H9 (cell line): ENCODE measurements at regions not wholly inside any gene's neighbourhood (a gene's known extent, or its start where the extent isn't known, plus 50 kb on each side); places are given as distances from the start of the nearest gene placed in this dataset.

ENCODE experiments used
- DNase-seq: peaks from one replicate; pipeline ENCODE4 v3.0.0-alpha.2; 2017
- H2AFZ ChIP-seq: one replicate; pipeline ENCODE4 v1.6.1; 2013; ENCODE audit warnings: mild to moderate bottlenecking, low read length, control low read depth, moderate library complexity
- H2AK5ac ChIP-seq: 2 replicates; pipeline ENCODE4 v1.6.1; 2013; ENCODE audit warnings: low read length, control low read depth, mixed read lengths; ENCODE audit not compliant: insufficient read length
- H2BK120ac ChIP-seq: one replicate; pipeline ENCODE4 v1.6.1; 2013; ENCODE audit warnings: low read depth, mild to moderate bottlenecking, low read length, control low read depth, inconsistent platforms; ENCODE audit not compliant: poor library complexity, severe bottlenecking
- H2BK12ac ChIP-seq: 2 replicates; pipeline ENCODE4 v1.6.1; 2013; ENCODE audit warnings: low read length, control low read depth, mixed read lengths, low read depth; ENCODE audit not compliant: insufficient read length
- H2BK15ac ChIP-seq: 2 replicates; pipeline ENCODE4 v1.6.1; 2013; ENCODE audit warnings: low read depth, low read length, control low read depth
- H2BK20ac ChIP-seq: one replicate; pipeline ENCODE4 v1.6.1; 2013; ENCODE audit warnings: low read depth, mild to moderate bottlenecking, low read length, control low read depth, inconsistent platforms; ENCODE audit not compliant: poor library complexity, severe bottlenecking
- H2BK5ac ChIP-seq: 2 replicates; pipeline ENCODE4 v1.6.1; 2013; ENCODE audit warnings: low read length, control low read depth, mixed read lengths; ENCODE audit not compliant: insufficient read length
- H3K14ac ChIP-seq: 2 replicates; pipeline ENCODE4 v1.6.1; 2013; ENCODE audit warnings: low read length, control low read depth; ENCODE audit not compliant: insufficient read depth
- H3K18ac ChIP-seq: 2 replicates; pipeline ENCODE4 v1.6.1; 2013; ENCODE audit warnings: low read depth, mild to moderate bottlenecking, mixed read lengths, low read length, control low read depth; ENCODE audit not compliant: insufficient read length
- H3K23ac ChIP-seq: 2 replicates; pipeline ENCODE4 v1.6.1; 2013; ENCODE audit warnings: low read length, control low read depth, mixed read lengths, low read depth; ENCODE audit not compliant: insufficient read length
- H3K23me2 ChIP-seq: 2 replicates; pipeline ENCODE4 v1.6.1; 2013; ENCODE audit warnings: low read depth, mild to moderate bottlenecking, mixed read lengths, low read length, control low read depth; ENCODE audit not compliant: insufficient read length, poor library complexity, severe bottlenecking
- H3K27ac ChIP-seq: 2 replicates; pipeline ENCODE4 v1.5.1; 2013; ENCODE audit warnings: low read length, control low read depth, mixed read lengths, low read depth; ENCODE audit not compliant: insufficient read length
- H3K27me3 ChIP-seq: 2 replicates; pipeline ENCODE4 v1.6.1; 2013; ENCODE audit warnings: low read length, control low read depth, inconsistent platforms; ENCODE audit not compliant: insufficient read depth
- H3K4ac ChIP-seq: 2 replicates; pipeline ENCODE4 v1.6.1; 2013; ENCODE audit warnings: low read depth, mild to moderate bottlenecking, control low read depth, inconsistent platforms, low read length, moderate library complexity
- H3K4me1 ChIP-seq: 2 replicates; pipeline ENCODE4 v1.6.1; 2013; ENCODE audit warnings: low read length, control low read depth, inconsistent platforms; ENCODE audit not compliant: insufficient read depth
- H3K4me2 ChIP-seq: 2 replicates; pipeline ENCODE4 v1.6.1; 2013; ENCODE audit warnings: low read length, control low read depth, mixed read lengths; ENCODE audit not compliant: insufficient read length, insufficient read depth
- H3K56ac ChIP-seq: 2 replicates; pipeline ENCODE4 v1.6.1; 2013; ENCODE audit warnings: low read depth, mild to moderate bottlenecking, mixed read lengths, low read length, control low read depth; ENCODE audit not compliant: insufficient read length
- H3K79me1 ChIP-seq: 2 replicates; pipeline ENCODE4 v1.6.1; 2013; ENCODE audit warnings: low read depth, mild to moderate bottlenecking, moderate library complexity, low read length, control low read depth, inconsistent platforms; ENCODE audit not compliant: insufficient read depth, poor library complexity, severe bottlenecking
- H3K79me2 ChIP-seq: 2 replicates; pipeline ENCODE4 v1.6.1; 2013; ENCODE audit warnings: low read length, control low read depth, inconsistent platforms; ENCODE audit not compliant: insufficient read depth
- H3K9ac ChIP-seq: 2 replicates; pipeline ENCODE4 v1.6.1; 2013; ENCODE audit warnings: low read length, control low read depth, mixed read lengths; ENCODE audit not compliant: insufficient read length; ENCODE audit errors: extremely low read depth
- H3K9me3 ChIP-seq: one replicate; pipeline ENCODE4 v1.6.1; 2013; ENCODE audit warnings: low read depth, low read length, inconsistent platforms; ENCODE audit not compliant: control insufficient read depth
- H3T11ph ChIP-seq: one replicate; pipeline ENCODE4 v1.6.1; 2013; ENCODE audit warnings: mild to moderate bottlenecking, low read length, control low read depth, inconsistent platforms
- H4K20me1 ChIP-seq: one replicate; pipeline ENCODE4 v1.6.1; 2013; ENCODE audit not compliant: control insufficient read depth, insufficient read length, insufficient read depth
- H4K5ac ChIP-seq: 2 replicates; pipeline ENCODE4 v1.6.1; 2013; ENCODE audit warnings: low read depth, mild to moderate bottlenecking, mixed read lengths, low read length, control low read depth; ENCODE audit not compliant: insufficient read length
- H4K8ac ChIP-seq: replicated peaks from 2 replicates; pipeline ENCODE4 v1.6.1; 2013; ENCODE audit warnings: low read length, control low read depth, mixed read lengths, low read depth; ENCODE audit not compliant: insufficient read length
- H4K91ac ChIP-seq: 2 replicates; pipeline ENCODE4 v1.6.1; 2013; ENCODE audit warnings: low read depth, mild to moderate bottlenecking, moderate library complexity, mixed read lengths, low read length, control low read depth; ENCODE audit not compliant: insufficient read length
- H3K27ac Mint-ChIP-seq, 3 experiments: 2 replicates in 2 of 3; 3 replicates in 1 of 3; pipeline ENCODE4 v1.8.0; 2020 to 2021; ENCODE audit warnings: mixed read lengths in 3 of 3, mild to moderate bottlenecking in 1 of 3, moderate library complexity in 1 of 3
- H3K27me3 Mint-ChIP-seq: 2 replicates; pipeline ENCODE4 v1.8.0; 2021; ENCODE audit warnings: low read depth, mild to moderate bottlenecking, moderate library complexity, mixed read lengths
- H3K36me3 Mint-ChIP-seq, 3 experiments: 2 replicates in 2 of 3; 3 replicates in 1 of 3; pipeline ENCODE4 v1.8.0; 2020 to 2021; ENCODE audit warnings: low read depth in 3 of 3, mixed read lengths in 3 of 3; ENCODE audit not compliant: insufficient read depth in 1 of 3
- H3K4me1 Mint-ChIP-seq, 2 experiments: 2 replicates each; pipeline ENCODE4 v1.8.0; 2020; ENCODE audit warnings: mixed read lengths in 2 of 2
- H3K4me3 Mint-ChIP-seq, 2 experiments: 2 replicates in 1 of 2; 3 replicates in 1 of 2; pipeline ENCODE4 v1.8.0; 2020 to 2021; ENCODE audit warnings: mild to moderate bottlenecking in 2 of 2, mixed read lengths in 2 of 2, moderate library complexity in 1 of 2
- H3K9me3 Mint-ChIP-seq, 2 experiments: 2 replicates in 1 of 2; 3 replicates in 1 of 2; pipeline ENCODE4 v1.8.0; 2020; ENCODE audit warnings: mild to moderate bottlenecking in 2 of 2, mixed read lengths in 2 of 2, moderate library complexity in 1 of 2
- WGBS: extraction: QIAGEN DNeasy Blood & Tissue Kit; methylation state at CpG from one replicate; pipeline ENCODE4 v1.1.7; 2013; ENCODE audit warnings: missing lambda C conversion rate, low lambda C conversion rate, mixed read lengths; ENCODE audit not compliant: insufficient read length; ENCODE audit errors: extremely low coverage; 5-methylcytosine and 5-hydroxymethylcytosine counted together
- TF ChIP-seq, protein P1 (sequence below): fragments of 200-600 bp; sonication (generic); conservative IDR thresholded peaks from 3 replicates; pipeline ENCODE4 v1.8.0; 2021; ENCODE audit warnings: antibody characterized with exemption, mild to moderate bottlenecking

- WGBS, result no CpG with 5 or more reads among the region's 5 CpGs
- no peak overlapping the region for H3K27ac ChIP-seq
- Mint-ChIP-seq H3K36me3 (peaks cover 0 to 5% (median 0%) of the 10 kb centered on the region in 3 experiments; a peak in 1 of 7 replicates), H3K9me3 (peaks cover 0 to 4% of the 10 kb centered on the region in 2 experiments; a peak in 2 of 5 replicates), H3K27me3 (no peaks in the 10 kb centered on the region), H3K4me3 (no peak overlapping the region), H3K4me1 (peaks cover 13 to 14% of the 10 kb centered on the region in 2 experiments), H3K27ac (no peak overlapping the region)
- H3K18ac ChIP-seq, result no peak overlapping the region
- no peaks in the 10 kb centered on the region for H3K27me3 ChIP-seq
- no peak overlapping the region for H4K8ac ChIP-seq
- H3K14ac ChIP-seq, result no peak overlapping the region
- TF ChIP-seq, protein P1, sequence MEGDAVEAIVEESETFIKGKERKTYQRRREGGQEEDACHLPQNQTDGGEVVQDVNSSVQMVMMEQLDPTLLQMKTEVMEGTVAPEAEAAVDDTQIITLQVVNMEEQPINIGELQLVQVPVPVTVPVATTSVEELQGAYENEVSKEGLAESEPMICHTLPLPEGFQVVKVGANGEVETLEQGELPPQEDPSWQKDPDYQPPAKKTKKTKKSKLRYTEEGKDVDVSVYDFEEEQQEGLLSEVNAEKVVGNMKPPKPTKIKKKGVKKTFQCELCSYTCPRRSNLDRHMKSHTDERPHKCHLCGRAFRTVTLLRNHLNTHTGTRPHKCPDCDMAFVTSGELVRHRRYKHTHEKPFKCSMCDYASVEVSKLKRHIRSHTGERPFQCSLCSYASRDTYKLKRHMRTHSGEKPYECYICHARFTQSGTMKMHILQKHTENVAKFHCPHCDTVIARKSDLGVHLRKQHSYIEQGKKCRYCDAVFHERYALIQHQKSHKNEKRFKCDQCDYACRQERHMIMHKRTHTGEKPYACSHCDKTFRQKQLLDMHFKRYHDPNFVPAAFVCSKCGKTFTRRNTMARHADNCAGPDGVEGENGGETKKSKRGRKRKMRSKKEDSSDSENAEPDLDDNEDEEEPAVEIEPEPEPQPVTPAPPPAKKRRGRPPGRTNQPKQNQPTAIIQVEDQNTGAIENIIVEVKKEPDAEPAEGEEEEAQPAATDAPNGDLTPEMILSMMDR, result no peak
- H3K4me1 ChIP-seq, result peaks cover 4% of the 10 kb centered on the region; the same call in 1 of the 2 replicates
- no peak overlapping the region for H2BK15ac ChIP-seq
- no peaks in the 10 kb centered on the region for H3K23me2 ChIP-seq
- H4K20me1 ChIP-seq, result no peaks in the 10 kb centered on the region
- no peak overlapping the region for H3T11ph ChIP-seq
- H4K91ac ChIP-seq, result no peak overlapping the region
- H2BK20ac ChIP-seq, result no peak overlapping the region
- H3K23ac ChIP-seq, result no peak overlapping the region
- H3K9me3 ChIP-seq, result no peaks in the 10 kb centered on the region
- H2BK5ac ChIP-seq, result no peak overlapping the region
- no peak overlapping the region for H3K56ac ChIP-seq
- no peak overlapping the region for H2BK12ac ChIP-seq
- H3K4ac ChIP-seq, result no peak overlapping the region
- H3K79me2 ChIP-seq, result no peaks in the 10 kb centered on the region
- H2BK120ac ChIP-seq, result no peak overlapping the region
- no peak overlapping the region for H3K4me2 ChIP-seq
- H3K79me1 ChIP-seq, result no peaks in the 10 kb centered on the region
- H4K5ac ChIP-seq, result no peak overlapping the region
- no peak overlapping the region for H2AFZ ChIP-seq
- H3K9ac ChIP-seq, result no peak overlapping the region
- peak; percentile 65 for DNase-seq
- no peak overlapping the region for H2AK5ac ChIP-seq
These were observed 57.6 kb upstream of the RBPJ start for GRCh38 chr4:26263165-26263564.
